SK-N-MC (cell line): ENCODE measurements at regions not wholly inside any gene's neighbourhood (a gene's known extent, or its start where the extent isn't known, plus 50 kb on each side); places are given as distances from the start of the nearest gene placed in this dataset.
A peak's percentile ranks its signal among the peaks of the same experiment; 100 is the strongest.
"Not testable (repeated sequence)": the region's sequence is repeated elsewhere in the genome, so short reads cannot be mapped to it uniquely, and the experiment has no call there.

Experiments used
- DNase-seq: peaks from one replicate; pipeline ENCODE4 v3.0.0-alpha.2; 2011; ENCODE audit warnings: low read depth, low spot score
- H3K27ac ChIP-seq: fragments of 200-600 bp; sonication (generic); 2 replicates; pipeline ENCODE4 v1.5.1; 2016; ENCODE audit warnings: mixed run types
- H3K36me3 ChIP-seq: fragments of 200-600 bp; sonication (generic); 2 replicates; pipeline ENCODE4 v1.6.1; 2017; ENCODE audit warnings: antibody characterized with exemption, low read length, mixed read lengths; ENCODE audit not compliant: insufficient read depth
- H3K4me3 ChIP-seq: fragments of 200-600 bp; sonication (generic); 2 replicates; pipeline ENCODE4 v1.5.1; 2016
- H3K9ac ChIP-seq: fragments of 200-600 bp; sonication (generic); 2 replicates; pipeline ENCODE4 v1.8.0; 2017; ENCODE audit warnings: mixed run types, mixed read lengths; ENCODE audit not compliant: insufficient read length
- H3K9me3 ChIP-seq: fragments of 200-600 bp; sonication (generic); 2 replicates; pipeline ENCODE4 v1.6.1; 2017; ENCODE audit warnings: low read depth, mild to moderate bottlenecking, antibody characterized with exemption, low read length, moderate library complexity, mixed read lengths
- EZH2 ChIP-seq: fragments of 200-600 bp; sonication (generic); IDR thresholded peaks from one replicate; pipeline ENCODE4 v1.6.1; 2017; ENCODE audit warnings: antibody characterized with exemption
- FOXP2 ChIP-seq: optimal IDR thresholded peaks from 2 replicates; pipeline ENCODE3; 2011; ENCODE audit warnings: mild to moderate bottlenecking, moderate library complexity; ENCODE audit not compliant: insufficient read depth; ENCODE audit errors: extremely low read length, control extremely low read depth
- POLR2AphosphoS5 ChIP-seq: IDR thresholded peaks from 2 replicates; pipeline ENCODE4 v1.6.1; 2012; ENCODE audit warnings: mild to moderate bottlenecking, low read depth, low read length, borderline replicate concordance

DNA sequence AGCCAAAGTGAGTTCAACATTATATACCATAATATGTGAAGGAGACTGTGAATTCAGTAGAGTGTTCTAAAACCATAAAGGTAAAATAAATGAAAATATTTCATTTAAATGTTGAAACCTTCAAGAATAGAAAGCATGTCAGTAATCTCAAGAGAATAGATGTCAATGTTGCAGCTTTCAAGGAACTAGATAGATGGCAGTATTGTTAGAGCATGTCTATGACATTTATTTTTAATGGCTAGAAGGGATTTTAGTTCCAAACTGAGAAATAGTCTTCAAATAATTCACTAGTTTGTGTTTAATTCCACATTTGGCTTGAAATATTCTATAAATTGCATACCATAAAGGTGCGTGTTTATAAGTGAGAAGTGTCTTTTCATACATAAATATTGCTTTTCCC lies 326.5 kb downstream of the FLRT2 start:
- Histone ChIP-seq H3K9me3 (no peaks in the 10 kb centered on the region), H3K36me3 (no peaks in the 10 kb centered on the region), H3K27ac (no peak overlapping the region), H3K4me3 (no peak overlapping the region), H3K9ac (no peak overlapping the region)
- no peak for DNase-seq
- TF ChIP-seq FOXP2, result no peak
- TF ChIP-seq EZH2, result no peak
- no peak for TF ChIP-seq POLR2AphosphoS5

DNA sequence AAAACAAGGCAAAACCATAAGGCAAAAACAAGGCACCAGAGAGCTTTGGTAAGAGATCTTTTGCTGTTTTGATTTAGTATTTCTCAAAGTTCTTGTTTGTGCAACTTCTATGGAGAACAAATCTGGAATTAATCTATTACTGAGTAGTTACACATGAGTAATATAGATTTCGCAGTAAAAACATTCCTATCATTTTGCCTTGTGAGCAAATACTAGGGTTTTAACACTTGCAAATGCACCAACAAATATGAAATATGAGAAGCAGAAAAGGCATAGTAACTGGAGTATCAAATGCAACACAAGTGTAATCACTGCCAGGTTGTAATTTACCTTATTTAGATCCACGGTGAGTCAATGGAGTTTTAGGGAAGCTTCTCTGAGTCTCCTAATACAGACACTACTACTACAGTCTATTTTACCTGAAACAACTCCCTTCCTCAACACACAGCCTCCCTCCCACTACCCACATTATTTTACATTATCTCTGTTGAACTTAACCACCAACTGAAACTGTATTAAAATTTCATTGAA lies 324.1 kb downstream of the FLRT2 start:
- H3K9ac ChIP-seq, result peak overlapping the region; percentile 2
- DNase-seq, result no peak
- TF ChIP-seq EZH2, result no peak
- TF ChIP-seq FOXP2, result no peak
- TF ChIP-seq POLR2AphosphoS5, result no peak
- peak overlapping the region; percentile 85 for H3K27ac ChIP-seq
- H3K9me3 ChIP-seq, result no peaks in the 10 kb centered on the region
- no peaks in the 10 kb centered on the region for H3K36me3 ChIP-seq
- peak overlapping the region; percentile 36; the same call in 1 of the 2 replicates for H3K4me3 ChIP-seq

DNA sequence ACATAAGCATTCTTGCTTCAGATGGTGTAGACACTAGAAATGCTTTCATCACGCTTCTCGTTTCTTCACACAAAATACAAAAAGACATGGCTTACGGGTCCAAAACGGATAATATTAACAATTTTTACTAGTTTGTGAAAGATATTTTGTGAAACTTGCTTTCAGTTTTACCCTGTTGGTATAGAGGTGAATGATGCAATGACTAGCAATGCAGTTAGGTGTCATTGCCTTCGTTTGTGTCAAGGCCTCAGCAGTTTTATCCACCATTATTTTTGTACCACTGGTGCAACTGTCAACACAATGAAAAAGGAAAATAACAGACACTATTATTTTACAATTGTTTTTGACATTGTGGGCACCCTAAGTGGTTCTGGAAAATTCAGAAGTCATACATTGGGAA lies 323.0 kb downstream of the FLRT2 start:
- Histone ChIP-seq H3K27ac (peak overlapping the region; percentile 85; the same call in 1 of the 2 replicates), H3K36me3 (no peaks in the 10 kb centered on the region), H3K4me3 (no peak overlapping the region), H3K9me3 (no peaks in the 10 kb centered on the region), H3K9ac (no peak overlapping the region)
- DNase-seq, result no peak
- TF ChIP-seq POLR2AphosphoS5, result no peak
- no peak for TF ChIP-seq EZH2
- TF ChIP-seq FOXP2, result no peak

DNA sequence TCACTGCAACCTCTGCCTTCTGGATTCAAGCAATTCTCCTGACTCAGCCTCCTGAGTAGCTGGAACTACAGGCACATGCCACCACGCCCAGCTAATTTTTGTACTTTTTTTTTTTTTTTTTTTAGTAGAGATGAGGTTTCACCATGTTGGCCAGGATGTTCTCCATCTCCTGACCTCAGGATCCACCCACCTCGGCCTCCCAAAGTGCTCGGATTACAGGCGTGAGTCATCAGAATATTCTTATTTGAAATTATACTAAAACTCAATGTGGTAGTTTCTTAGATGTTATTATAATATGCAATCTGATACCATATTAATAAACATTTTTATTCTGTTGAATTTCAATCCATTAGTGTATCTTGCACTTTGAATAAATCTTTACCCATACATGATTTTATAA lies 322.2 kb downstream of the FLRT2 start:
- not testable (repeated sequence) for H3K4me3 ChIP-seq, H3K27ac ChIP-seq, DNase-seq, H3K9me3 ChIP-seq, H3K36me3 ChIP-seq, H3K9ac ChIP-seq

DNA sequence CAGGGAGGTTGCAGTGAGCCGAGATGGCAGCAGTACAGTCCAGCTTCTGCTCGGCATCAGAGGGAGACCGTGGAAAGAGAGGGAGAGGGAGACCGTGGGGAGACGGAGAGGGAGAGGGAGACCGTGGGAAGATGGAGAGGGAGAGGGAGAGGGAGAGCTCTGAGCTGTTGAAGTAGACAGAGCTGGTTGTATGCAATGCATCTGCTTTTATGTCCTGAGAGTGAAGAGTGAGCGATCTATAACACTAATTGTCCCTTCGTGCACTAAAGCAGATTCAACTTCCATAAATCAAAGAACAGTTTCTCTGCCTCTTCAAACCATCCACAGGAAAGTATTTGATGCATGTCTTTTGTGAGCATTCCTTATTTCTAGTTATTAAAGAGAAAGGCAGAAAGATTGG lies 300.6 kb downstream of the FLRT2 start:
- H3K9me3 ChIP-seq, H3K9ac ChIP-seq, H3K4me3 ChIP-seq, DNase-seq, H3K27ac ChIP-seq, H3K36me3 ChIP-seq: not testable (repeated sequence)

DNA sequence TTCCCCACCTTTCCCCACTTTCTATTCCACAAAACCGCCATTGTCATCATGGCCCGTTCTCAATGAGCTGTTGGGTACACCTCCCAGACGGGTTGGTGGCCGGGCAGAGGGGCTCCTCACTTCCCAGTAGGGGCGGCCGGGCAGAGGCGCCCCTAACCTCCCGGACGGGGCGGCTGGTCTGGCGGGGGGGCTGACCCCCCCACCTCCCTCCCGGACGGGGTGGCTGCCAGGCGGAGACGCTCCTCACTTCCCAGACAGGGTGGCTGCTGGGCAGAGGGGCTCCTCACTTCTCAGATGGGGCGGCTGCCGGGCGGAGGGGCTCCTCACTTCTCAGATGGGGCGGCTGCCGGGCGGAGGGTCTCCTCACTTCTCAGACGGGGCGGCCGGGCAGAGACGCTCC lies 299.7 kb downstream of the FLRT2 start:
- H3K9me3 ChIP-seq, DNase-seq, H3K27ac ChIP-seq, H3K9ac ChIP-seq, H3K4me3 ChIP-seq, H3K36me3 ChIP-seq: not testable (repeated sequence)

DNA sequence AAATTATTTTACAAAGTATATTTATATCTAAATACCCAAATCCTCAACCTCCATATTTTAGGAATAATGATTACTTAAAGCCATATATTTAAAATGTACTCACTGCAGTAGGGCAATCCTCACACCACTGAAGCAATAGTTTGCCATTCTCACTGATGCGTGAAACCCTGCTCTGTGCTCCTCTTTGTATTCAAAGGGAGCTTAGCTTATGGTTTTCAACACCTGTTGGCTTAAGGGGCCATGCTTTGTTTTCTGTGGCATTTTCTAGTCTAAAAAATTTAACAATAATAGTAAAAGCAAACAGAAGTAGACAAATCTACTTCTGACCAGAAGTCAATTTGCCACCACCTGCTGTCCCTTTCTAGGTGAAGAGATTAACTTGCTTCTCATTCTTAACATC lies 294.6 kb downstream of the FLRT2 start:
- Histone ChIP-seq H3K9me3 (no peaks in the 10 kb centered on the region), H3K36me3 (no peaks in the 10 kb centered on the region), H3K27ac (no peak overlapping the region), H3K9ac (no peak overlapping the region), H3K4me3 (no peak overlapping the region)
- no peak for TF ChIP-seq FOXP2
- no peak for TF ChIP-seq EZH2
- no peak for TF ChIP-seq POLR2AphosphoS5
- DNase-seq, result no peak

DNA sequence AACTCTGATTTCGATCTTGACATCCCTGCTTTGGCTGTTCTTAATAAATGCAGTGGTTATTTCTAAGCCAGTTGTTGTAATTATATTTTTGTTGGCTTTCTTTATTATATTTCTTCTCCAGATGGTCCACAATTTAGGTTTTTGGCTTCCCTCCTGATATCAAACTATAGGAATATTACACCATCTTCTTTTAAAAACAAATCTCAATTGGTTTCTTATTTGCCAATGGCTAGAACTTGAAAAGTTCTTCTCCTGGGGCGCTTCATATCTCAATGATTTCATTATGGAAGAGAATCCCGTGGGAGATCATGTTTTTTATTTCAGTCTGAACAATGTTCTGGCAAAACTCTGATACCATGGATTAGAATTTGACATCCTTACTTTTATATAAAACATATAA lies 292.3 kb downstream of the FLRT2 start:
- Histone ChIP-seq H3K4me3 (no peak overlapping the region), H3K9ac (no peak overlapping the region), H3K9me3 (no peaks in the 10 kb centered on the region), H3K27ac (no peak overlapping the region), H3K36me3 (no peaks in the 10 kb centered on the region)
- no peak for TF ChIP-seq EZH2
- no peak for TF ChIP-seq FOXP2
- TF ChIP-seq POLR2AphosphoS5, result no peak
- DNase-seq, result no peak

DNA sequence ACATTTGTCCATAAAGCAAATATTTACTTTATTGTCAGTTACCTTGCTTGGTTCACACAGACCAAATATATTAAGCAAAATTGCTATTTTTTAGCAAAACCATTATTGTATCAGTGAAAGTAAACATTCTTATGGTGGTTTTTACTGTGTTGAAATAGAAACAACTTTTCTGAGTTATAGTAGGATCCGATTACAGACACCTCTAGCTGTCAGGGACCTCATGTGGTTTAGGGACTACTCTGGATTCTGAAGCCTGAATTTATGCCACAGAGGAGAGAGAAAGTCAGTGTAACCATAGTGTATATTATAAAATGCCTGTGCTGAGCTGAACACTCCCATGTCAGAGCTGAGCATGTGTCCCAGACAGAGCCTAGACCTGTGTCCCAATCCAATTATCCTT lies 287.5 kb downstream of the FLRT2 start:
- Histone ChIP-seq H3K9ac (no peak overlapping the region), H3K4me3 (no peak overlapping the region)
- TF ChIP-seq POLR2AphosphoS5, result no peak
- no peak for TF ChIP-seq EZH2
- no peak for TF ChIP-seq FOXP2

More for the DNA sequence above, 287.5 kb downstream of the FLRT2 start:
- no peaks in the 10 kb centered on the region for H3K9me3 ChIP-seq
- no peak for DNase-seq
- no peak overlapping the region for H3K27ac ChIP-seq
- no peaks in the 10 kb centered on the region for H3K36me3 ChIP-seq
